NCI-H69 (cell line): ENCODE measurements at regions not wholly inside any gene's neighbourhood (a gene's known extent, or its start where the extent isn't known, plus 50 kb on each side); places are given as distances from the start of the nearest gene placed in this dataset.
"Not testable (repeated sequence)": the region's sequence is repeated elsewhere in the genome, so short reads cannot be mapped to it uniquely, and the experiment has no call there.

Source experiments
- DNase-seq: peaks from one replicate; lab custom pipeline; 2025; lab: John Stamatoyannopoulos, UW

DNA sequence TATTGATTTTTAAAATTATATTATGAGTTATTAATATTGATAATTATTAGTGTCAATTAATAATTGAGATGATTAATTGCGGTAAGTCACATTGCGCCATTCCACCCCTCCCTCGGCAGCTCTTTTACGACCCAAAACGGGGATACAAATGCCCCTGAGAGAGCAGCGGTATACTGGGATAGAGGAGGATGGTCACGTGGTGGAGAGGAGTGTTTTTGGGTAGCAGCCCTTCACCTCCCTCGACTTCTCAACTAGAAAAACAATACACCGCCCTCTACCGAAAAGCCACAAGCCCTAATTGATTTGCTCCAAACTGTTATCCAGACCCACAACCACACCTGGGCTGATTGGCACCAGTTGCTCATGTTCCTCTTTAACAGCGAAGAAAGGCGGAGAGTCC is 71.0 kb downstream of the DAPL1 start:
- DNase-seq: peak; percentile 1

DNA sequence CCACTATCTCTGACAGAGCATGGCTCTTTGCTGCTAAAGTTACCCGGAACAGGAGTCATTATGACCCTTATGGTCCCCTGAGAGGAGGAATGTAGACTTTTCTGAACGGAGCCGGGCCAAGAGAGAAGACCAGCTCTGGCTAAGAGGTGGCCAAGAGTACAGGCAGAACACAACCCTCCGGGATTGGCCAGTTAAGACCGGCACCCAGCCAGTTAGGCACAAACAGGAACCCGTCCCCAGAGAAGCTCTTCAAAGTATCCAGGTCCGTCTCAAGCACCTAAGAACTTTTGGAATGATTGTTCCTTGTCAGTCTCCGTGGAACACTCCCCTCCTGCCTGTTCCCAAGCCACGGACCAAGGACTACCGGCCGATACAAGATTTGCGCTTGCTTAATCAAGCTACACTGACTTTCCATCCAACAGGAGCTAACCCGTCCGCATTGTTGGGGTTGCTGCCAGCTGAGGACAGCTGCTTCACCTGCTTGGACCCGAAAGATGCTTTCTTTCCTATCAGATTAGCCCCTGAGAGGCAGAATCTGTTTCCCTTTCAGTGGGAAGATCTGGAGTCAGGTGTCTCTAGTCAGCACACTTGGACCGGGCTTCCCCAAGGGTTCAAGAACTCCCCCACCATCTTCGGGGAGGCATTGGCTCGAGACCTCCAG is 72.5 kb downstream of the DAPL1 start:
- DNase-seq: not testable (repeated sequence)

DNA sequence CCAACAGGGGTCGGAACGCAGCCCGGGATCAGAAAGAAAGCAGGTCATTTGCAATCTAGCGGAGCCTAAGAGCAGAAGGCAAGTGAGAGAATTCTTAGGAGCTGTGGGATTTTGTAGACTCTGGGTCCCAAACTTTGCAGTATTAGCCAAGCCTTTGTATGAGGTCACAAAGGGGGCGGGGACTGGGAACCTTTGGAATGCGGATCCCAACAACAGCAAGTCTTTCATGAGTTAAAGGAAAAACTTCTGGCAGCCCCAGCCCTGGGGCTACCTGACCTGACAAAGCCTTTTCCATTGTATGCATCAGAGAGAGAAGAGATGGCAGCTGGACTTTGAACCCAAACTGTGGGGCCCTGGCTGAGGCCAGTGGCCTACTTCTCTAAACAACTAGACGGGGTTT is 73.3 kb downstream of the DAPL1 start:
- DNase-seq: not testable (repeated sequence)

- not testable (repeated sequence) for DNase-seq
Observed at GRCh38 chr2:158869122-158869521, 74.0 kb downstream of the DAPL1 start.

- DNase-seq: not testable (repeated sequence)
Observed at GRCh38 chr2:158869609-158870008, 74.5 kb downstream of the DAPL1 start.

DNA sequence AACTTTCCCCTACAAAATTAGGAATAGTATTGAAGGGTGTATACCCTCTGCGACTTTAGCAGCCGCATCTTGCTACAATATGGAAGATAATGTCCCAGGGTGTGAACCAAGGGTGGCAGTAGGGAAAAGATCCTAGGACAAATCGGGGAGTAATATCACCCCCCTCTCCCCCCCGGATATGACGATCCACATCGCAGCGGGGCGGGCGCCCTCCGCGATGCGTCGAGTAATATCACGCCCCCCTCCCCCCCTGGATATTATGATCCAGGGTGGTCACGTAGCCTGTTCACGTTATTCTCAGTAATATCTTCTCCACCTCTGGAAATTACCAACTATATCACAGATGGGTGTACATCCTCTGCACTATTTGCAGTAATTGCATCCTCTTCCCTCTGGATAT is 82.9 kb downstream of the DAPL1 start:
- no peak for DNase-seq

- DNase-seq: no peak
Observed at GRCh38 chr2:158879229-158879903, 84.2 kb downstream of the DAPL1 start.

DNA sequence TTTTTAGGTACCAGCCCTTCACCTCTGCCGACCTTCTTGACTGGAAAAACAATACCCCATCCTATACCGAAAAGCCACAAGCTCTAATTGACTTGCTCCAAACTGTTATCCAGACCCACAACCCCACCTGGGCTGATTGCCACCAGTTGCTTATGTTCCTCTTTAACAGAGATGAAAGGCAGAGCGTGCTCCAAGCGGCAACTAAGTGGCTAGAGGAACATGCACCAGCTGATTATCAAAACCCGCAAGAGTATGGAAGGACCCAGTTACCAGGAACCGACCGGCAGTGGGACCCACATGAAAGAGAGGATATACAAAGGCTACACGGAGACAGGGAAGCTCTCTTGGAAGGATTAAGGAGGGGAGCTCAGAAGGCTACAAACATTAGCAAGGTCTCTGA is 86.1 kb upstream of the TANC1 start:
- DNase-seq: no peak

- not testable (repeated sequence) for DNase-seq
Observed at GRCh38 chr2:158884552-158884951, 83.9 kb upstream of the TANC1 start.

DNA sequence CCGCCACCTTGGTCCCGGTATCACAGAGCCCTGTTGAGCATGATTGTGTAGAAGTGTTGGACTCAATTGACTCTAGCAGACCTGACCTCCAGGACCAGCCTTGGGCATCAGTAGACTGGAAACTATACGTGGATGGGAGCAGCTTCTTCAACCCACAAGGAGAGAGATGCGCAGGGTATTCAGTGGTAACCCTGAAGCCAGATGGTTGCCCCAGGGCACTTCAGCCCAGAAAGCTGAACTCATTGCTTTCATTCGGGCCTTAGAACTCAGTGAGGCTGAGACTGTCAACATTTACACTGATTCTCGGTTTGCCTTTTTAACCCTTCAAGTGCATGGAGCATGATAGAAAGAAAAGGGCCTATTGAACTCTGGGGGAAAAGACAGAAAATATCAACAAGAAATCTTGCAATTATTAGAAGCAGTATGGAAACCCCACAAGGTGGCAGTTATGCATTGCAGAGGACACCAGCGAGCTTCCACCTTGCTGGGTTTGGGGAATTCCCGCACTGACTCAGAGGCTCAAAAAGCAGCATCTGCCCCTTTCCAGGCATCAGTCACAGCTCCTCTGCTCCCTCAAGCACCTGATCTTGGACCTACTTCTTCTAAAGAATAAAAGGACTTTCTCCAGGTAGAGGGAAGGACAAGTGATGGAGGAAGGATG is 83.3 kb upstream of the TANC1 start:
- peak; percentile 31 for DNase-seq

DNA sequence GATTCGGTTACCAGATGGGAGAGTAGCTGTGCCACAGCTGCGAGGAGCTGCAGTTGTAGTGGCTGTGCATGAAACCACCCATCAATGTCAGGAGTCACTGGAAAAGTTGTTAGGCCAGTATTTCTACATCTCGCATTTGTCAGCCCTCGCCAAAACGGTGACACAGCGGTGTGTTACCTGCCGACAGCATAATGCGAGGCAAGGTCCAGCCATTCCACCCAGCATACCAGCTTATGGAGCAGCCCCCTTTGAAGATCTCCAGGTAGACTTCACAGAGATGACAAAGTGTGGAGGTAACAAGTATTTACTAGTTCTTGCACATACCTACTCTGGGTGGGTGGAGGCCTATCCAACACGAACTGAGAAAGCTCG is 82.8 kb upstream of the TANC1 start:
- not testable (repeated sequence) for DNase-seq

- DNase-seq: no peak
Observed at GRCh38 chr2:158889135-158889853, 79.1 kb upstream of the TANC1 start.

DNA sequence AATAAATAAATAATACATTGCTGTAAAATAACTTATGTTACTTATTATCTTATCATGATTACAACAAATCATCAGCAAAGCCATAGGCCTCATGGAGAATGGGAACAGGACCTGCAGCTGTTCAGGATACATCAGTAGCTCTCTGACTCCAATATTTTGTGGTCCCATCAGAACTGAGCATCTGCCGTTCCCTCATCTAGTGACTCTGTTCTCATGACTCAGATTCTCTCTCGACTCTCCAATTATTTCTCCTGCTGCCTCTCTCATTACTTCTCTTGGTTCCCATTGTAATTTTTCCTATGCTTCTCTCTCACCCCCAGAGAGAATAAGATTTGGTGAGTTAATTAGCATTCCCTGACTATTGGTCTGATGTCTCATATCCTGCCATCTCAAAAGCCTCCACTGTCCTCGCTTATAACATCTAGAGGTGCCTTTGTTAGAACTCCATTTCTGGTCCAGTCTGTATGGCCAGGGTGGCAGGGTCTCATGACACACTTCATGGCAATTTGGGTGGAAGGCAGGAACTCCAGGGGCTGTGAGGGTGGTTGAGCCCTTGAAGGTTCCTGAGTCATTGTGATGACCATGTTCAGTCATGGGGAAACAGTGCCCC is 78.0 kb upstream of the TANC1 start:
- no peak for DNase-seq

- DNase-seq: peak; percentile 74
Observed at GRCh38 chr2:158893026-158893425, 75.4 kb upstream of the TANC1 start.

DNA sequence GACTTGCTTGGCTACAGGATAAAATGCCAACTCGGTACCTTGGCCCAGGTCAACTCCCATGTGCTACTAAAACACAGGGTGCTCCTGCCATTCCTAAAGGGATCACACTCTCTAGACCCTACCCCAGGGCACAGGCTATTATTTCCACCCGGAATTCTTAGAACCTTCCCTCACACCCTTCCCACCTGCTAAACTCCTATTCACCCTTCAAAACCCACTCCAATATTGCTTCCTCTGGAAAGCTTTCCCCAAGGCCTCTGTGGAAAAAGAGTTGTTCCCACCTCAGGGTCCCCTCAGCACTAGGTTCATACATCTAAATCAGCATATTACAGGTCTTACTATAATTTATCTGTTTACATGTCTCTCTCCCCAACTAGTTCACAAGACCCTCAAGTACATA is 75.0 kb upstream of the TANC1 start:
- DNase-seq: no peak

DNA sequence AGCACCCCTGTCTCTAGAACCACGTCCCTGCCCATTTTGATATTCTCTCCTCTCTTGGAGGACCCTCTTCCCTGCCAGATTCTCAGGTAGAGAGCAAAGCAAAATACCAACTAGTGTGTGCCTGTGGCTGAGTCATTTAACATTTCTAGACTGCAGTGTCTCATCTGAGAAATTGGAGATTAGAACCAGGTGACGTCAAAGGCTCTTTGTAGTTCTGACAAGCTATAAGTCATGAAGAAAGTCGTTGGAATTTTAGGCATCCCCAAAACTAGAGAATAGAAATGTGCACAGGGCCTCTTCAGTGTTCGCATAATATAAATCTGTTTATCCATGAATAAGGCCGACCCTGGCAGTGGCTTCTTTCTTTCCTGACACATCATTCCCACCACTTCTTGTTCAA is 74.4 kb upstream of the TANC1 start:
- DNase-seq: no peak

GRCh38 chr2:158894572-158894971 is 73.9 kb upstream of the TANC1 start:
- DNase-seq: no peak

GRCh38 chr2:158900345-158900744 is 68.1 kb upstream of the TANC1 start:
- no peak for DNase-seq

DNA sequence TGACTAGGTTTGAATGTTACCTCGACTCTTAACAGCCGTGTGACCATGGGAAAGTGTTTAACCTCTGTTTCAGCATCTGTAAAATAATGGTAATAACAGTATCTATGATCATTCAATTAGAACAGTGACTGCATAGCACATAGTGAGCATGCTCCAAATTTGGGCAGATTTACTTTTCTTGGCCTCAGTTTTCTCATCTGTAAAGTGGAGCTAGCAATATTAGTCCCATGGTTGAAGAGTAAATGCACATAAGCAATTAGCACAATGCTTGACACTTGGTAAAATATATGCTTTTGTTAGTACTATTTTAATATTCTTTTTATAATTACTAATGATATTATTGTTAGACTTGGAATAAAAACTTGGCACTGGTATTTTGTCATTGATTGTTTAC is 66.4 kb upstream of the TANC1 start:
- no peak for DNase-seq

GRCh38 chr2:158903711-158904405 is 64.6 kb upstream of the TANC1 start:
- no peak for DNase-seq

- peak; percentile 2 for DNase-seq
Observed at GRCh38 chr2:158904627-158905177, 63.7 kb upstream of the TANC1 start.
